Peyer's patch (tissue), 4 donors: ENCODE measurements at regions not wholly inside any gene's neighbourhood (a gene's known extent, or its start where the extent isn't known, plus 50 kb on each side); places are given as distances from the start of the nearest gene placed in this dataset.

ENCODE experiments used
- POLR2A ChIP-seq, 2 donors: fragments of 450-650 bp; IDR thresholded peaks; one replicate each; pipeline ENCODE4 v1.5.1; 2017; ENCODE audit warnings: antibody characterized with exemption in 2 of 2, mild to moderate bottlenecking in 2 of 2, moderate library complexity in 2 of 2
- TF ChIP-seq, protein P1 (sequence below), 6 experiments: fragments of 450-650 bp in 4 of 6; fragments of 200-600 bp in 2 of 6; sonication (generic) in 1 of 6; IDR thresholded peaks; one replicate each; pipeline ENCODE4 v1.5.1; 2017 to 2019; ENCODE audit warnings: antibody characterized with exemption in 6 of 6, mild to moderate bottlenecking in 3 of 6, moderate library complexity in 1 of 6

DNA sequence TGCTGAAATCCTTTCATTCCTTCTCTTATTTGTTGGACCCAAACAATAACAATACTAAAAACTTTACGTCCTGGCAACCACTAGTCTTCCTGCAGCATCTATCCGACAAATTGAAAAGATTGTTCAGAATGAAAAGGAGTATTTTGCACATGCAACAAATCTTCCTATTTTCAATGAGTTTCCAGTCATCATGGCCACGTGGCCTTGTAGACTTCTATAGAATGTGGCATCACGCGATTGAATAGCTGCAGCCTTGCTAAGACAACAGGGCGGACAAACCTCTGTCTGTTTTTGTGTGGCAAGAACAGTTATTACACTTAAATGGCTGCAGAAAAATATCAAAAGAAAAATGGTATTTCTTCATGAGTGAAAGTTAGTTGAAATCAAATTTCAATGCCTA is 297.9 kb upstream of the LCORL start:
- TF ChIP-seq, protein P1, sequence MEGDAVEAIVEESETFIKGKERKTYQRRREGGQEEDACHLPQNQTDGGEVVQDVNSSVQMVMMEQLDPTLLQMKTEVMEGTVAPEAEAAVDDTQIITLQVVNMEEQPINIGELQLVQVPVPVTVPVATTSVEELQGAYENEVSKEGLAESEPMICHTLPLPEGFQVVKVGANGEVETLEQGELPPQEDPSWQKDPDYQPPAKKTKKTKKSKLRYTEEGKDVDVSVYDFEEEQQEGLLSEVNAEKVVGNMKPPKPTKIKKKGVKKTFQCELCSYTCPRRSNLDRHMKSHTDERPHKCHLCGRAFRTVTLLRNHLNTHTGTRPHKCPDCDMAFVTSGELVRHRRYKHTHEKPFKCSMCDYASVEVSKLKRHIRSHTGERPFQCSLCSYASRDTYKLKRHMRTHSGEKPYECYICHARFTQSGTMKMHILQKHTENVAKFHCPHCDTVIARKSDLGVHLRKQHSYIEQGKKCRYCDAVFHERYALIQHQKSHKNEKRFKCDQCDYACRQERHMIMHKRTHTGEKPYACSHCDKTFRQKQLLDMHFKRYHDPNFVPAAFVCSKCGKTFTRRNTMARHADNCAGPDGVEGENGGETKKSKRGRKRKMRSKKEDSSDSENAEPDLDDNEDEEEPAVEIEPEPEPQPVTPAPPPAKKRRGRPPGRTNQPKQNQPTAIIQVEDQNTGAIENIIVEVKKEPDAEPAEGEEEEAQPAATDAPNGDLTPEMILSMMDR (IDR thresholded peaks at IDR 0.05) = no peak
- no peak for TF ChIP-seq POLR2A (IDR thresholded peaks at IDR 0.05)
